Mammary epithelial cell (primary cell): ENCODE measurements at regions not wholly inside any gene's neighbourhood (a gene's known extent, or its start where the extent isn't known, plus 50 kb on each side); places are given as distances from the start of the nearest gene placed in this dataset.

ENCODE experiments used
- CTCF ChIP-seq, 2 donors: IDR thresholded peaks in 1 of 2; conservative IDR thresholded peaks in 1 of 2; 2 replicates each; pipeline ENCODE4 v1.5.1; 2011 to 2012; ENCODE audit warnings: inconsistent platforms in 2 of 2, low read length in 2 of 2, mild to moderate bottlenecking in 2 of 2, control low read depth in 1 of 2, low read depth in 1 of 2; ENCODE audit not compliant: insufficient read depth in 1 of 2; ENCODE audit errors: extremely low read depth in 1 of 2
- EZH2 ChIP-seq: IDR thresholded peaks from 2 replicates; pipeline ENCODE4 v1.6.1; 2012; ENCODE audit warnings: low read length, inconsistent platforms, borderline replicate concordance

- TF ChIP-seq CTCF (conservative IDR thresholded peaks at IDR 0.05 in 1 of 2, IDR thresholded peaks at IDR 0.05 in 1 of 2; ENCODE audit: extremely low read depth in 1 of 2, insufficient read depth in 1 of 2, low read depth in 1 of 2, low read length in 2 of 2) (no peak), EZH2 (no peak)
These were observed 609.7 kb downstream of the TLL1 start for GRCh38 chr4:166482758-166483157.
